Mucosa of rectum (tissue), 2 donors: ENCODE measurements at regions not wholly inside any gene's neighbourhood (a gene's known extent, or its start where the extent isn't known, plus 50 kb on each side); places are given as distances from the start of the nearest gene placed in this dataset.

Experiments
- H3K27ac ChIP-seq, 2 donors: one replicate each; pipeline ENCODE4 v1.7.0; 2013; ENCODE audit warnings: inconsistent platforms in 2 of 2, low read depth in 2 of 2, low read length in 2 of 2
- H3K27me3 ChIP-seq, 2 donors: one replicate each; pipeline ENCODE4 v1.7.0; 2013; ENCODE audit warnings: low read length in 2 of 2; ENCODE audit not compliant: control insufficient read depth in 2 of 2, insufficient read depth in 2 of 2
- H3K36me3 ChIP-seq, 2 donors: one replicate each; pipeline ENCODE4 v1.7.0; 2013; ENCODE audit warnings: low read length in 2 of 2; ENCODE audit not compliant: control insufficient read depth in 2 of 2, insufficient read depth in 2 of 2
- H3K4me1 ChIP-seq, 2 donors: one replicate each; pipeline ENCODE4 v1.7.0; 2013; ENCODE audit warnings: low read length in 2 of 2, mild to moderate bottlenecking in 1 of 2; ENCODE audit not compliant: control insufficient read depth in 2 of 2, insufficient read depth in 2 of 2
- H3K4me3 ChIP-seq, 2 donors: one replicate each; pipeline ENCODE4 v1.7.0; 2013; ENCODE audit warnings: low read length in 2 of 2
- H3K9ac ChIP-seq, 2 donors: one replicate each; pipeline ENCODE4 v1.7.0; 2013; ENCODE audit warnings: low read length in 2 of 2, low read depth in 1 of 2, mild to moderate bottlenecking in 1 of 2
- H3K9me3 ChIP-seq, 2 donors: one replicate each; pipeline ENCODE4 v1.7.0; 2013; ENCODE audit warnings: low read length in 2 of 2; ENCODE audit not compliant: control insufficient read depth in 2 of 2
- donor health status: healthy.
- donor health status: Normal muscosa, but diverticular disease.

DNA sequence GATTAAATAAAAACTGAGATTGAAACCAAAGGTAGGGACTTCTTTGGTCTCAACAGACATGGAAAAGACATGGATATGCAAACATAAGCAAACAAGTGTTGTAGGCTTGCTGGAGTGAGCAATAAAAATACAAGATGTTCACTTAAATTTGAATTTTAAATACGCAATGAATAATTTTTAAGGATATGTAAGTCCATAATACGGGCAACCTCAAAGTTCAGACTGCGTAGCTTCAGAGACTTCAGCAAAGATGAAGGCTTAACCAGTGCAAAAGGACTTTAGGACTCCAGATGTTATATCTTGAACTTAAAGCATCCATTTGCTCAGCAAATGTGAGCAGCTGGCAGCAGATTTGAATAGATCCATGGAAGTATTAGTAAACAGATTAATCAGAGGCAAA, 549.3 kb downstream of the ARAP2 start:
- no peaks in the 10 kb centered on the region for H3K27me3 ChIP-seq
- H3K9me3 ChIP-seq = peaks cover 0 to 3% of the 10 kb centered on the region in 2 donors
- H3K4me1 ChIP-seq = no peaks in the 10 kb centered on the region

DNA sequence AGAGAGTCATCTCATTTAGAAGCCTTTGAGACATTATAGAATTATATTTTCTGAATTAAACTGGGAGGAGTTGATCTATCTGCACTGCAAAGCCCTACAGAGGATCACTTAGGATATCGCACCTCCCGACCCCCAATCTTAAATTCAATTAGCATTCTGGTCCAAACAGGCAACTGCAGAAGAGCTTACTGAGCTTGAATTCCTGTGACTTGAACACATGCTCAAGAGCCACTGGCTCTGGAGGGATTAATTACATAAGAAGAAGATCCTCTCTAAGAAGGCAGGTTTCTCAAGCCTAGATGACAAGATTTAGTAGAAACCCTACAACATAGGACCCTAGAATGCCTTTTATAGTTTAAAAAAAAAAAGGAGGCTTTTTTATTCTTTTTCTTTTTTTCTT, 548.9 kb downstream of the ARAP2 start:
- no peak overlapping the region for H3K4me3 ChIP-seq
- H3K36me3 ChIP-seq = no peaks in the 10 kb centered on the region
- H3K27me3 ChIP-seq = no peaks in the 10 kb centered on the region
- no peak overlapping the region for H3K27ac ChIP-seq
- H3K9ac ChIP-seq = no peak overlapping the region
- peaks cover 0 to 3% of the 10 kb centered on the region in 2 donors for H3K9me3 ChIP-seq
- H3K4me1 ChIP-seq = no peaks in the 10 kb centered on the region

More for the DNA sequence above, 549.3 kb downstream of the ARAP2 start:
- Histone ChIP-seq H3K27ac (no peak overlapping the region), H3K9ac (no peak overlapping the region), H3K36me3 (no peaks in the 10 kb centered on the region), H3K4me3 (no peak overlapping the region)

DNA sequence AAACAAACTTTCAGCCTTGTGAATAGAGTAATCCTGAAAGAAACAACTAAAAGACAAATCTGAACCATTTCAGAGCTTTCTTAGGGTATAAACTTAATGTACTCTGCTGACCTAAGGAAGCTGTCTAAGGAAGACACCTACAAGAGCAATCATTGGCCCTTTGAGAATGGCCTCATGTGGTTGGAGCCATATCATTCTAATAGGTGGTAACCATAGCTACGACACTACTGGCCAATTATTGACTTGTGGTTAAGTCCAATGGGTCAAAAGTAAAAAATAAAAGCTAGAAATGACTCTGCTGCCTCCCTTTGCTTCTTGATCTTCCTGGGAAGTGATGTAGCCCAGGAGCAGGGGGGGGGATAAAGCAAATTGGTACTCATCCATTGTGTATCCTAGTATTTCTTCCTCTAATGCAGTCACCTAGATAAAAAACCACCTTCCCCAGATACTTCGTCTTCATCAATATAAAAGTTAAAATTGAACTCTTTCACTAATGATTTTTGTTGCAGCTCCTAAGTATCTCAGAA, 547.0 kb downstream of the ARAP2 start:
- Histone ChIP-seq H3K27ac (no peak overlapping the region), H3K9ac (no peak overlapping the region)

DNA sequence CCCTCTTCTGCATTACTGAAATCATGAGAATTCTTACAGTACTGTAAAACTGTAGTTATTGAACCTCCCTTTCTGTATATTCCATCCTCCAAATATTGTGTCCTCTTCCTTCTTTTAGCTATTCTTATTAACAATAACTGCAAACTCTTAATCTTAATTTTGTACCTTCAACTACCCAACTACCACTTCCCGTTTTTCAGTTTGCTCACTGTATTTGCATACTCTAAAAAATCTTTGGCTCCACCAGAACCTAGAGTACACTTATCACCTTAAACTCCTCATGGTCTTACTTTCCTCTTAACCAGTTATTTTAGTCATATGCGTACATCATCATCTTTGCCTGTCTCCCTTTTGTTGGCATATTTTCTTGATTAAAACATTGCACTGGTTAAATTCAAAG, 543.7 kb downstream of the ARAP2 start:
- Histone ChIP-seq H3K36me3 (no peaks in the 10 kb centered on the region), H3K9me3 (peaks cover 0 to 3% of the 10 kb centered on the region in 2 donors), H3K4me1 (no peaks in the 10 kb centered on the region), H3K27me3 (no peaks in the 10 kb centered on the region), H3K27ac (no peak overlapping the region), H3K9ac (no peak overlapping the region), H3K4me3 (no peak overlapping the region)

More for the DNA sequence above, 547.0 kb downstream of the ARAP2 start:
- H3K36me3 ChIP-seq = no peaks in the 10 kb centered on the region
- no peak overlapping the region for H3K4me3 ChIP-seq
- H3K27me3 ChIP-seq = no peaks in the 10 kb centered on the region
- H3K4me1 ChIP-seq = no peaks in the 10 kb centered on the region
- H3K9me3 ChIP-seq = peaks cover 0 to 3% of the 10 kb centered on the region in 2 donors

DNA sequence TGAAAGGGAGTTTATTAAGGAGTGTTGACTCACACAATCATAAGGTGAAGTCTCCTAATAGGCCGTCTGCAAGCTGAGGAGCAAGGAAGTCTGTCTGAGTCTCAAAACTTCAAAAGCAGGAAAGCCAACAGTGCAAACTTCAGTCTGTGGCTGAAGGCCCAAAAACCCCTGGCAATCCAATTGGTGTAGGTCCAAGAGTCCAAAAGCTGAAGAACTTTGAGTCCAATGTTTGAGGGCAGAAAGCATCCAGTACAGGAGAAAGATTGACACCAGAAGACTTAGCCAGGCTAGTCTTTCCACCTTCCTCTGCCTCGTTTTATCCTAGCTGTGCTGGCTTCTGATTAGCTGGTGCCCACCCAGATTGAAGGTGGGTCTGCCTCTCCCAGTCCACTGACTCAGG, 535.2 kb downstream of the ARAP2 start:
- no peak overlapping the region for H3K4me3 ChIP-seq
- no peak overlapping the region for H3K9ac ChIP-seq
- H3K27me3 ChIP-seq = no peaks in the 10 kb centered on the region
- no peaks in the 10 kb centered on the region for H3K36me3 ChIP-seq
- no peak overlapping the region for H3K27ac ChIP-seq
- peaks cover 4 to 5% of the 10 kb centered on the region in 2 donors for H3K9me3 ChIP-seq
- H3K4me1 ChIP-seq = no peaks in the 10 kb centered on the region

DNA sequence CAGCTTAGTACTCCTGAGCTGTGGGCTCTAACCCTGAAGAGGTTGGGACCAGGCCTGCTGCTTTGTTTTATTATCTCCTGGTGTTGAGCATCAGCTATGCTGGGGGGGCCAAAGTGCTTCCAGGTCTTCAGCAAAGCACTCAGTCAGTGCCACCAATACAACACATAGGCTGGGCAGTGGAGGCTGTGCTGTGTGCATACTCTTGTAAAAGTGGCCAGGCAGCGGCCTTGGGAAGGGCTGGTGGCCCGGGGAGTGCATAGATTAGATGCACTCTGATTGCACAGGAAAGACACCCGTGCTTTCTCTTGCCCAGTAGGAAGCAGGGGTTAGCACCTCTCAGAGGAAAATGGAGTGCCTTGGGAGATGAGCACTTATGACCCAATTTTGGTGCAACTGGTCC, 534.0 kb downstream of the ARAP2 start:
- Histone ChIP-seq H3K27me3 (no peaks in the 10 kb centered on the region), H3K9me3 (peaks cover 4 to 5% of the 10 kb centered on the region in 2 donors), H3K9ac (no peak overlapping the region), H3K27ac (no peak overlapping the region), H3K4me1 (no peaks in the 10 kb centered on the region), H3K4me3 (no peak overlapping the region), H3K36me3 (no peaks in the 10 kb centered on the region)

DNA sequence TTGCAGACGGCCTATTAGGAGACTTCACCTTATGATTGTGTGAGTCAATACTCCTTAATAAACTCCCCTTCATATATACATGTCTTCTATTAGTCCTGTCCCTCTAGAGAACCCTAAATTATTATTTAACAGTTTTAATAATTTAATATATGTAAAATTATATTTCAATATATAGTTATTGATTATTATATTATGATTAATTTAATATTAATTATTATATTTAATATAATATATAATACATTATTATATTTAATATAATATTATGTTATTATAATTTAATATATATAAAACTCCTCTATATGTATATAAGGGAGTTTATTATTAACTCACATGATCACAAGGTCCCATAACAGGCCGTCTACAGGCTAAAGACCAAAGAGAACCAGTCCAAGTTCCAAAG, 533.2 kb downstream of the ARAP2 start:
- H3K9ac ChIP-seq = no peak overlapping the region
- H3K27ac ChIP-seq = no peak overlapping the region
- H3K4me3 ChIP-seq = no peak overlapping the region
- H3K27me3 ChIP-seq = no peaks in the 10 kb centered on the region
- peaks cover 4 to 5% of the 10 kb centered on the region in 2 donors for H3K9me3 ChIP-seq
- H3K4me1 ChIP-seq = no peaks in the 10 kb centered on the region
- H3K36me3 ChIP-seq = no peaks in the 10 kb centered on the region

DNA sequence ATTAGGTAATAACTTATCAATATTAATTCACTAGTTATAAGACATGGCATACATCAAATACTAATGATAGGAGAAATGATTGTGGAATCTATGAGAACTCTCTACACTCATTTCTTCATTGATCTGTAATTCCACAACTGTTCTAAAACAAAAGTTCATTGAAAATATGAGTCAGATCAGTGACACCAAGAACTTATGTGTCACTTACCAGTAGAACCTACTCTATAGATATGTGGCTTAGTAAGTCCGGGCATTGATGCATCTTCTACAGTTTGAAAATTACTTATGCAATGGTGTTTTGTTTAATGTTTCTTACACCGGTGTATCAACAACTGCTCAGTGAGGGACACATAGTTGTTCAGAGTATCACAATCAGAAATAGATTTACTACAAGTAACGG, 520.3 kb downstream of the ARAP2 start:
- H3K27ac ChIP-seq = no peak overlapping the region
- no peaks in the 10 kb centered on the region for H3K27me3 ChIP-seq
- H3K36me3 ChIP-seq = no peaks in the 10 kb centered on the region
- H3K4me3 ChIP-seq = no peak overlapping the region
- no peak overlapping the region for H3K9ac ChIP-seq
- H3K4me1 ChIP-seq = no peaks in the 10 kb centered on the region
- H3K9me3 ChIP-seq = no peaks in the 10 kb centered on the region

DNA sequence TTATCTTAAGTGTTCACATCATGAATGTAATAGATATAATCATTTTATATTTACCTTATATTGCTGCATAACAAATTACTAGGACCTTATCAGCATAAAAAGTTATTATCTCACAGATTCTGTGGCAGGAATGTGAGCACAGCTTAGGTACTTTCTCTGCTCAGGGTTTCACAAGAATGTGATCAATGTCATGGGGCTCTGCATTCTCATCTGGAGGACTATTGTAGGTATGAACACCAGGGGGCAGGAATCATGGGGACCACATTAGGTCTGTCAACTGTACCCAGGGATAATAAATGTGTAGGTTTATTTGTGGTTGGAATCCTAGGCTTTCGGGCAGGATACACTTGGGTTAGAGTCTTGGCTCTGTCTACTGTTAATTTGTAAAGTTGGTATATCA, 519.2 kb downstream of the ARAP2 start:
- Histone ChIP-seq H3K27me3 (no peaks in the 10 kb centered on the region), H3K9ac (no peak overlapping the region), H3K4me1 (no peaks in the 10 kb centered on the region), H3K27ac (no peak overlapping the region), H3K36me3 (no peaks in the 10 kb centered on the region), H3K4me3 (no peak overlapping the region), H3K9me3 (no peaks in the 10 kb centered on the region)

DNA sequence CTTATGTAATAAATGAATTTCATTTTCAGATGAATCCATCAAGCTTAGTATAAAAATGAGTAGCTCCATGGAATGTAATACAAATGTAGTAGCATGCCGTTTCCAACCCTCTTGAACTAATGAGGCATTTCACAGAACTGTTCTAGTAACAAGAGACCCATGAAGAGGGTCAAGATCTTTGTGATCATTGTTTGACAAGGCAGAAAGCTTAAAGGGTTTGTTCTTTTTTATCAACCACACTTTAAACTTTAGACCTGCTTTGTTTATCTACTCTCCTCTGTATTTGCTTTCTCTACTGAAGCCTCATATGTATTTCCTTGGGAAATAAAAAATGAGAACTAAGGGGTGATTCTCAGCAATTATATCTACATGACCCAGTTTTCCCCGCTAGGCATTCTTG, 513.9 kb downstream of the ARAP2 start:
- no peaks in the 10 kb centered on the region for H3K9me3 ChIP-seq
- H3K27me3 ChIP-seq = no peaks in the 10 kb centered on the region
- no peak overlapping the region for H3K4me3 ChIP-seq
- no peak overlapping the region for H3K27ac ChIP-seq
- H3K9ac ChIP-seq = no peak overlapping the region
- no peaks in the 10 kb centered on the region for H3K4me1 ChIP-seq
- no peaks in the 10 kb centered on the region for H3K36me3 ChIP-seq
